WTC11 (cell line): ENCODE measurements at regions not wholly inside any gene's neighbourhood (a gene's known extent, or its start where the extent isn't known, plus 50 kb on each side); places are given as distances from the start of the nearest gene placed in this dataset.

Source experiments
- ATF1 ChIP-seq: sonication (generic); formaldehyde crosslinking; IDR thresholded peaks from 2 replicates; pipeline ENCODE4 v1.8.1; 2023; ENCODE audit warnings: mild to moderate bottlenecking, moderate library complexity, missing genetic modification reagents
- ATF2 ChIP-seq: sonication (generic); formaldehyde crosslinking; IDR thresholded peaks from 2 replicates; pipeline ENCODE4 v1.8.1; 2022; ENCODE audit warnings: low read depth, missing genetic modification reagents, borderline replicate concordance
- CTCF ChIP-seq: fragments of 200-600 bp; IDR thresholded peaks from 2 replicates; pipeline ENCODE4 v1.8.0; 2022; ENCODE audit warnings: antibody characterized with exemption
- E2F4 ChIP-seq: sonication (generic); formaldehyde crosslinking; IDR thresholded peaks from 2 replicates; pipeline ENCODE4 v1.8.1; 2022; ENCODE audit warnings: low read depth, mild to moderate bottlenecking, moderate library complexity, missing genetic modification reagents, borderline replicate concordance
- EMX1 ChIP-seq: fragments of 250-450 bp; sonication (Bioruptor Pico); IDR thresholded peaks from 2 replicates; pipeline ENCODE4 v1.8.0; 2021; ENCODE audit warnings: mild to moderate bottlenecking
- JUN ChIP-seq: sonication (generic); formaldehyde crosslinking; IDR thresholded peaks from 2 replicates; pipeline ENCODE4 v1.8.0; 2023; ENCODE audit warnings: mild to moderate bottlenecking, missing genetic modification reagents
- NFYB ChIP-seq: sonication (generic); formaldehyde crosslinking; conservative IDR thresholded peaks from 2 replicates; pipeline ENCODE4 v1.8.0; 2022; ENCODE audit warnings: low read depth, missing genetic modification reagents
- SMAD3 ChIP-seq: sonication (generic); formaldehyde crosslinking; IDR thresholded peaks from 2 replicates; pipeline ENCODE4 v1.8.0; 2022; ENCODE audit warnings: missing genetic modification reagents, mild to moderate bottlenecking, borderline replicate concordance
- SP1 ChIP-seq: sonication (generic); formaldehyde crosslinking; conservative IDR thresholded peaks from 2 replicates; pipeline ENCODE4 v1.8.1; 2022; ENCODE audit warnings: missing genetic modification reagents
- USF2 ChIP-seq: sonication (generic); formaldehyde crosslinking; IDR thresholded peaks from 2 replicates; pipeline ENCODE4 v1.8.1; 2023; ENCODE audit warnings: mild to moderate bottlenecking, missing genetic modification reagents, moderate library complexity

GRCh38 chr7:144908943-144909556, 73.2 kb upstream of the TPK1 start:
- no peak for TF ChIP-seq SMAD3 (CRISPR knock-in tag)
- TF ChIP-seq CTCF, result no peak
- TF ChIP-seq E2F4 (CRISPR knock-in tag), result no peak
- no peak for TF ChIP-seq JUN (CRISPR knock-in tag)
- TF ChIP-seq EMX1 (CRISPR knock-in tag), result no peak
- TF ChIP-seq USF2 (CRISPR knock-in tag), result no peak
- no peak for TF ChIP-seq ATF2 (CRISPR knock-in tag)
- no peak for TF ChIP-seq SP1 (CRISPR knock-in tag)
- no peak for TF ChIP-seq ATF1 (CRISPR knock-in tag)
- TF ChIP-seq NFYB (CRISPR knock-in tag), result no peak
